ENCODE measurements at regions not wholly inside any gene's neighbourhood (a gene's known extent, or its start where the extent isn't known, plus 50 kb on each side); places are given as distances from the start of the nearest gene placed in this dataset.

DNA sequence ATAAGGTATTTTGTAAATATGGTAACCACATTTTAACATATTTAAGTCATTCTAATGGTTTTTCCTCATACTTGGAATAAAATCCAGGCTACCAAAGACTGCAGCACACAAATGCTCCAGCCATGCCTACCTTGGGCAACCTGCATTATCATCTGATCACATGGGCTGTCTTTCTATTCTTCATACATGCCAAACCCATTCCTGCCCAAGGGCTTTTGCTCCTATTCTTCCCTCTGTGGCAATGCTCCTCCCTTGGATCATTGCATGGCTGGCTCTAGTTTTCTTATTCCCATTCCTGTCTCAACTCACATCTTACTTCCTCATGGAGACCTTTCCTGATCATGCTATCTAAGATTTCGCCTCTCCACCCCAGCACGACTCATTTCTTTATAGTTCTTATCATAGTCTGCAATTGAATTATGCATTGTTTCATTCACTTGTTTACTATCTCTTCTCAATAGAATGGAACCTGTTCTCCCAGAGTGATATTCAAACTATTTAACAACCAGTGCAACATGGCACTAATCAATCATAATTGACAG, 54.9 kb upstream of the C5orf46 start:
- no peak overlapping the region for H2BK20ac ChIP-seq (ENCODE audit: low read length)
- H2AK5ac ChIP-seq (ENCODE audit: low read depth, low read length), result no peak overlapping the region
- peaks cover 2% of the 10 kb centered on the region; the same call in 1 of the 2 replicates for H3K79me1 ChIP-seq (ENCODE audit: low read depth, low read length)
- H3K4me3 ChIP-seq (ENCODE audit: extremely low read depth in 1 of 4, insufficient read depth in 2 of 4, low read depth in 3 of 4, low read length in 4 of 4), result no peak overlapping the region
- CTCF ChIA-PET (ENCODE audit: partially characterized antibody), result no interaction called here
- no peak overlapping the region for H3K9ac ChIP-seq (replicated peaks in 1 of 4; ENCODE audit: extremely low read depth in 1 of 4, low read depth in 3 of 4, low read length in 3 of 4)
- no peak for DNase-seq (ENCODE audit: low read depth in 1 of 2, low spot score in 2 of 2)
- no peak overlapping the region for H3K4me2 ChIP-seq (ENCODE audit: insufficient read depth in 1 of 2, low read depth in 2 of 2, low read length in 2 of 2)
- no peak overlapping the region for H3K4ac ChIP-seq (replicated peaks; ENCODE audit: insufficient read length, low read depth, low read length)
- H4K20me1 ChIP-seq (replicated peaks in 1 of 2; ENCODE audit: control insufficient read depth in 1 of 2, insufficient read depth in 2 of 2, low read length in 2 of 2), result no peaks in the 10 kb centered on the region
- H2BK12ac ChIP-seq (ENCODE audit: low read depth, low read length), result no peak overlapping the region
- H4K8ac ChIP-seq (ENCODE audit: extremely low read depth, insufficient read depth, low read length), result no peak overlapping the region
- no peak overlapping the region for H2BK15ac ChIP-seq (ENCODE audit: low read length)
- no peak overlapping the region for H4K5ac ChIP-seq (ENCODE audit: insufficient read length, low read depth, low read length)
- no peak for FAIRE-seq
- TF ChIP-seq RAD21 (IDR thresholded peaks at IDR 0.05 in 1 of 2, conservative IDR thresholded peaks at IDR 0.05 in 1 of 2; ENCODE audit: low read depth in 2 of 2, low read length in 2 of 2), result no peak
- no peak for TF ChIP-seq BCL11A (IDR thresholded peaks at IDR 0.05; ENCODE audit: low read depth in 2 of 2, low read length in 2 of 2)
- TF ChIP-seq RXRA (IDR thresholded peaks at IDR 0.05; ENCODE audit: insufficient read depth, low read depth, low read length), result no peak
- H3K4me1 ChIP-seq (replicated peaks in 1 of 4; ENCODE audit: control insufficient read depth in 3 of 4, insufficient read depth in 4 of 4, low read length in 3 of 4), result peaks cover 0 to 4% (median 0%) of the 10 kb centered on the region in 4 experiments; a peak in 1 of 7 replicates
- no peaks in the 10 kb centered on the region for H3K79me2 ChIP-seq (ENCODE audit: control insufficient read depth in 1 of 2, insufficient read depth in 2 of 2, low read length in 2 of 2)
- no peak overlapping the region for H3K56ac ChIP-seq (replicated peaks; ENCODE audit: insufficient read length, low read depth, low read length)
- H4K91ac ChIP-seq (replicated peaks; ENCODE audit: insufficient read length, low read length), result no peak overlapping the region
- H3K27me3 ChIP-seq (replicated peaks in 1 of 4; ENCODE audit: control insufficient read depth in 3 of 4, extremely low read depth in 1 of 4, insufficient read depth in 3 of 4, low read length in 3 of 4), result no peaks in the 10 kb centered on the region
- H3K23ac ChIP-seq (ENCODE audit: insufficient read length), result no peak overlapping the region
- H3K18ac ChIP-seq (ENCODE audit: extremely low read depth, low read length), result no peak overlapping the region
- no peaks in the 10 kb centered on the region; a peak in 1 of 4 replicates for H3K9me3 ChIP-seq (ENCODE audit: insufficient read depth in 2 of 2, low read depth in 1 of 2, low read length in 1 of 2)
- H3K27ac ChIP-seq (ENCODE audit: low read depth, low read length), result no peak overlapping the region
- 83% methylated on average over 2 of the region's 2 CpGs; no CpG with 5 or more reads in 1 of the 2 experiments for WGBS, 2 experiments (ENCODE audit: extremely low coverage in 1 of 2, insufficient coverage in 1 of 2, insufficient read length in 1 of 2, insufficient replicate concordance in 2 of 2, low coverage in 1 of 2, low lambda C conversion rate in 2 of 2, missing lambda C conversion rate in 1 of 2)
- H2AFZ ChIP-seq (ENCODE audit: low read length), result no peak overlapping the region
- peaks cover 0 to 19% (median 7%) of the 10 kb centered on the region in 4 experiments; a peak in 5 of 8 replicates for H3K36me3 ChIP-seq (ENCODE audit: control insufficient read depth in 2 of 4, insufficient read depth in 4 of 4, low read length in 3 of 4)
- no peak overlapping the region for H2BK120ac ChIP-seq (replicated peaks; ENCODE audit: low read depth, low read length)
- no peak overlapping the region for H2BK5ac ChIP-seq (ENCODE audit: low read depth, low read length)
- H3K14ac ChIP-seq (ENCODE audit: insufficient read length), result no peak overlapping the region
- no peaks in the 10 kb centered on the region for H3K23me2 ChIP-seq (ENCODE audit: low read depth, low read length)
- POLR2A ChIA-PET (ENCODE audit: partially characterized antibody), result no interaction called here

All from H1 (cell line).